HPDE6-E6E7 (cell line): ENCODE measurements at regions not wholly inside any gene's neighbourhood (a gene's known extent, or its start where the extent isn't known, plus 50 kb on each side); places are given as distances from the start of the nearest gene placed in this dataset.
A peak's percentile ranks its signal among the peaks of the same experiment; 100 is the strongest.

Experiments used
- DNase-seq: peaks from one replicate; pipeline ENCODE4 v3.0.0; 2011; ENCODE audit warnings: missing footprints; ENCODE audit errors: extremely low spot score

DNA sequence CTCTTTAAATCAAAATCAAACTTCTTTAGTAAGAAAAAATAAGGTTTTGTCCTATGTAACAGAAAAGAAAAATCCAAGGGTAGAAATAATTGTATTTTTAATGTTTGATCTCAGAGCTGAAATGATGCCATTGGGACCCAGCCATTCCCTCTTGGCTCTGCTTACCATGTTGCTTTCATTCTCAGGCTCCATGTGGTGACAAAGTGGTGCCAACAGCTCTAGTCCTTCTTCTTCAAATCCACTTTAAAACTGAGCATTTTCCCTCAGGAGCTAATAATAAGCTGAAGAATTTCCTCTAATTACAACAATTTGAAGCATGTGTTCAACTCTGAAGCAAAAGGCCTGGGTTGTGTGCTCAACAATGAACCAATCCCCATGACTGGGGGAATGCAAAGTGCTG, 327.9 kb downstream of the EN1 start:
- no peak for DNase-seq

DNA sequence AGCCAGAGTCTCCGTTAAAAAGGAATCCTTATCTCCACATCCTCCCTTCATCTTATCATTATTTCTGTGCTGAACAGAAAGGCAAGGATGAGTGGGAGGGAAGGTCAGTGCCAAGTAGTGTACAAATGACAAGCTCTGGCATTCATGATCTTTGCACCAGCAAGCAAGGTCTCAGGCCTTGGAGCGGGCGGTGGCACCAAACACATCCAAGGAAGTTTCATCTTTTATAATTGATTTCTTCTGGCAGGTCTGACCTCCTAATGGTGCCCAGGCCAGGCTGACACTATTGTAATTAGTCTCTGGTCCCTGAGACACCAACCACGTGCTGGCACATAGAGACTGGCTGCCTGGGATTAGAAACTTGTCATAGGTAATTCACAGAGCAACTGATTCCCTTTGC, 336.6 kb downstream of the EN1 start:
- no peak for DNase-seq

DNA sequence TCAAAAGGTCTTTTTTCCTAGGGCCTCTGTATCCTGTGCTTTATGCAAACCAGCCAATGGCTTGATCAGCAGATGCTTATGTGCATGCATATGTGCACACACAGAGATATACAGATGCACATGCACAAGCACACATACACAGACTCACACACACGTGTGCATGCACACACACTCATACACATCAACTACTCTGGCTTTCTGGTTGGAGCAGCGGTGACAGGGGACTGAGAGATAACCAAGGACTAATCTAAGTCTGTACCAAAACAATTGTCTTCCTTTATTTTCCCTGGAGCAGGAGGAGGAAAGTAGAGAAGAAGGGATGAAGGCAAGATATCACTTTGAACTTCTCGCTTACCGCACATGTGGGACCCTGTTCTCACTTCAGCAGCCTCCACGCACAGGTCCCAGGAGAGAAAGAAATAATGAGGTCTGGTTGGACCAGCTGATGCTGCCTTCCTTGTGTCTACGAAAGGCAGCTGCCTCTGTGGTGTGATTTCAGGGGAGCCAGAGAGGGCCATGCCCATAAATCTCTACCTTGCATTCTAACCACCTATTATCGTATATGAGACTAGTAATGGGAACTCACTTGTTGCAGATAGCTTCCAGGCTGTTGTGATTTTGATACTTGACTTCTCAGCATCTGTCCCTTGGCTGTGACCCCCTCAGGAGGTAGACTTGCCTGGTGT, 338.0 kb downstream of the EN1 start:
- DNase-seq = no peak

DNA sequence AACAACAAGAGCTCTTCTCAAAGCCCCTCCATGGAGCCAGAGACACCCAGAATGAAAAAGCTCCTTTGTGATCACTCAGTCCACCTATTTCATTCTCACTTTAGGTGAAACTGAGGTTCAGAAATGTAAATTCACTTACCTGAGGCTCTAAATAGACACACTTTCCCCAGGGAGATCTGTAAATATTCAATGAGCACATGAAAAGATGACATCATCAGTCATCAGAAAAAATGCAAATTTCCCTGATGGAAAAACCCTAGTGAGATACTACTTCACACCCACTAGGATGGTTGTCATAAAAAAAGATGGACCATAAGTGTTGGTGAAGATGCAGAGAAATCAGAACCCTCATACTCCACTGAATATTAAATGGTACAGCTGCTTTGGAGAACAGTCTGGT, 339.2 kb downstream of the EN1 start:
- no peak for DNase-seq

DNA sequence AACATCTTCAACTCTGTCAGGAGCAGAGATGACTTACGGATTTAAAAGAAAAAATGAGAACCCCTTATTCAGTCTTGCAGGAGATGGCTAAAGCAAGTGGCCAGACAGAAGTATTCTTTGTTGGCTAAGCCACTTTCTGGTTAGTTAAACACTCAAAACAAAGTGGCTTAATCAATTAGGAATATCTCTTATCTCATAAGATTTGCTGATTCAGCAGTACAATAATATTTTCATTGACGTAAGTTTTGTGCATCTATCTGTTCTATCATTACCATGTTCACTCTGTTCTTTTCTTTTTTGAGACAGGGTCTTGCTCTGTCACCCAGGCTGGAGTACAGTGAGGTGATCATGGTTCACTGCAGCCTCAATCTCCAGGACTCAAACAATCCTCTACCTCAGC, 342.0 kb downstream of the EN1 start:
- DNase-seq = no peak

DNA sequence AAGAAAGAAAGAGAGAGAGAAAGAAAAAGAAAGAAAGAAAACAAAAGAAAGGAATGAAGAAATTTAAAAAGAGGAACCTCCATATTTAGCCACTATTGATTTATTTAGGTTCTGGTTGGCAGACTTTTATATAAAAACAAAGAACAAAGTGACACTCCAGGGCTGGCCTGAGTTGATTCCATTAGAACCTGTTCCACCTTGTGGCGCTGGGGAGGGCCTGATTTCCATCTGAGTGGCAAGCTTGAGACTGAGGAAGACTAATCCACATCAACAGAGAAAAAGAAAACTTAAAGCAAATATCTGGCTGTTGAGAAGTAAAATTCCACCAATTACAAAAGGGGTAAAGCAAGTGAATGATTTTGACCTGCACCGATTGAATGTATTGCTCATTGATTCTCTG, 345.3 kb downstream of the EN1 start:
- no peak for DNase-seq

DNA sequence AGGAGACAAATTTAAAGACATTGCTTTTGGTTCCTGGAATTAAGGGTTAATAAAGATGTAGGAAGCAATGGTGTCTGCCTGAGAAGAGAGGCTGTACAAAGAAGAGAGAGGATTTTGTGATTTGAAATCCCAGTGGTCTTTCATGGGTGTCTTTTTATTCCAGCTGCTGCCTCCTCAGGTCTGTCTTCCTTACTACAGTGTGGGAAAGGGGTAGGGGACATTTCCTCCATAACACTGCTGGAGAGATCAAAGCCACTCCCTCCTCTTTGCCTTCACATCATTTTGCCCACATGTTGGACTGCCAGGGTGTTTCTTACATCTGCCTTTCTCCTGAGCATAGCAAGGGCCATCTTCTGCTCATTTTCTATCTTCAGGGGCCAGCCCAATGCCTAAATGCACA, 348.5 kb downstream of the EN1 start:
- DNase-seq = no peak

DNA sequence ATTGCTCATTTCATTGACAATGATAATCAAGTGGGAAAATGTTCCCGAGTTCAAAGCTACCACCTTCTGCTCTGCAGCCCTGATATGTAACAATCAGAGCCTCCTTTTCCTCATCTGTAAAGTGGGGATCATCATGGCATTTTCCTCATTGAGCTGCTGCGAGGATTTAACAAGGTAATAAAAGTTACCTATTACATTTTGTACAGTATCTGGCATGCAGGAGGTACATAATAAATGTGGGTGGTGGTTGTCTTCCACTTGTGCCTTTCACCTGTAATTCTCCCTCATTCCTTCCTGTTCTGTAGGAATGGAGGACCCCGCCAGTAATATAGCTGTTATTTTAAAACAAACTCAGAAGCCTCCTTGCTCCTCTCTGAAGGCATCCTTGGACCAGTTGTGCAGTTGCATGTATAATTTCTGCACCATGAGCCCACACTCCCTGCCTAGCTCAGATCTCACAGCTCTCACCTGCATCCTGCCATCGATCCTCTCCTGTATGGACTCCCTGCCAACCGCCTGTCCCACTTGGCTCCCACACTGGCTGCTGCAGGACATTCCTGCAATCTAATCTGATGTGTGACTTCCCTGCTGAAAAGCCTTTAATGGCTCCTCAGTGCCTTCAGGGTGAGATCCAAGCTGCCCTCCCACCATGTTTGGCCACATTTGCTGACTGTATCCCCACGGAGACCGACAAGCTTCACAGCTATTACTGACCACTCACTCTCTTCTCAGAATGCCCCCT, 350.4 kb downstream of the EN1 start:
- DNase-seq = no peak

DNA sequence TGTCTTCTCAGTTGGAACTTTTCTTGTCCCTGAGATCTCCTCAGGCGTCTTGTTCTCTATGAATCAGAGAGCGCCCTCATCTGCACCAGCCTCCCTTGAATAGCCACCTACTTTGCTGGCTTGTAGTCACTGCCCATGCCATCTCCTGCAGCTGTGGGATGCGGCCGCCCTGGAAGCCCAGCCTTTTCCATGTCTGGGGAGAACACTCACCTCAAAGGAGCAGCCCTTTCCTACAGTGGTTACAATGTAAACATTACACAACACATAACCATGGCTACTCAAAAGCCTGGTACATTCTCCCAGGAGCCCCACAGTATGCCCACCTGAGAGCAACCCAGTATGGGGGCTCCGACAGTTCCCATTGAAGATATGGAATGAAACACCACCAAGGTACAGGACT, 351.0 kb downstream of the EN1 start:
- no peak for DNase-seq

DNA sequence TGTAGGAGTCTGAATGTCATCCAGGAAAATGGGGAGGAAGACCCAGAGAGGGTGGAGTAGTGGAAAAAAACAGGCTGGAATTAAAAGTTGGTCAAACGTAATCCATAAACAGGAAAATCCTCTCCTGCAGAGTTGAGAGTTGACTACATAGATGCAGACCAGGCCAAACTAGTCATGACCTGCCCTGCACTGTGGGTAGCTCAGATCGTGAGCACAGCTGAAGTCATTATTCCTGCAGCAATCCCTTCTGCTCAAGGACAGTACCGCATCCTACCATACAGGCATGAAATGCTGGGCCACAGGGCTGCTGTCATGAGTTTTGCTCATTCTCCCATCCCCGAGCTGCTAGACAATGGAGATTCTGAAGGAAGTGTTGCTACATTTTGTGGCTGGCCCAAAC, 352.2 kb downstream of the EN1 start:
- DNase-seq = peak; percentile 29

DNA sequence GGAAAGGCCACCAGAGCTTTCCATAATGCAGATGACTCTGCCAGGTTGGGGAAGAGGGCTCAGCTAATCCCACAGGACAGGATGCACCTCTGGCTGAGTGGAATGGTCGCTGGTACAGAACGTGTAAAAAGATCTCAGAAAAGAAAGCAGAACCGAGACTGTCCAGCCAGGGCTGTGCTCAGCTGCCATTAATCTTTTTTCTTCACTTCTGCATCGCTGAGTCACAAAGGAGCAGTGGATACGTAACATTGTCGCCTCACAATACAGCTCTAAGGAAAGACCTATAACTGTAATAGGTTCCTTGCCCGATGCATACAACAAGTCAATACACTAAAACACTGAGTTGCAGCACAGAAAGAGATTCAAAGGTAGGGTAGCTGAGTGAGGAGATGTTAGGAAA, 354.2 kb downstream of the EN1 start:
- no peak for DNase-seq

DNA sequence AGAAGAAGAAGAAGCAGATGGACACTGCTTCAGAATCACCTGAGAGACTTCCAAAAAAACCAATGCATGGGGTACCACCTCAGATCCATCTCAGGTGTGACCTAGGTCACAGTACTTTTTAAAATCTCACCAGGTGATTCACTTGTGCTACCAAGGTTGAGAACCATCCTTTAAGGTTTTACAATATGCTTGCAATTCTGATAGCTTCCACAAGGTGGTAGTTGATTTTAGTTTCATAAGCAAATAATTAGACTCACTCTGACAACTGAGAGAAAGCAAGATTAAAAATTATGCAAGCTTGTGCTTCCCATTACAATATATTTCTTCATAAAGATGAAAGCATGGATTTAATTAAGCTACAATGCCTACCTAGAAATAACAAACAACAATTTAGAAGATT, 355.1 kb downstream of the EN1 start:
- no peak for DNase-seq

DNA sequence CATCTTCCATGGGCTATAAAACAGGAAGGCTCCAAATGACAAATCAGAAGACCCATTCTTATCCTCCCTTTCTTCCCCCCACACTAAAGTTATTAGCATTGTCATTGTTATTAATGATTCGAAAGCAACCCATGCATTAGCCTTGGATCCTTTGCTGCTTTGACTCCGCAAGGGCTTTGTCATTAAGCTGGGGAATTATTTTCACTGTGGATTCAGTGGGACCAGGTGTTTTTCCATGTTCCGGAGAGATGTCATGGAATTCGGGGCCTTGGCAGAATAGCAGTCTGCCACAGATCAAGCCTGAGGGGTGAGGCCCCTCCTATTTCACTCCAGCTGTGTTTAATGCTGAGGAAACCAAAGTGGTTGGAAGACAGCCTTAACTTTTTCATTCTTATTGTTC, 357.1 kb downstream of the EN1 start:
- no peak for DNase-seq

DNA sequence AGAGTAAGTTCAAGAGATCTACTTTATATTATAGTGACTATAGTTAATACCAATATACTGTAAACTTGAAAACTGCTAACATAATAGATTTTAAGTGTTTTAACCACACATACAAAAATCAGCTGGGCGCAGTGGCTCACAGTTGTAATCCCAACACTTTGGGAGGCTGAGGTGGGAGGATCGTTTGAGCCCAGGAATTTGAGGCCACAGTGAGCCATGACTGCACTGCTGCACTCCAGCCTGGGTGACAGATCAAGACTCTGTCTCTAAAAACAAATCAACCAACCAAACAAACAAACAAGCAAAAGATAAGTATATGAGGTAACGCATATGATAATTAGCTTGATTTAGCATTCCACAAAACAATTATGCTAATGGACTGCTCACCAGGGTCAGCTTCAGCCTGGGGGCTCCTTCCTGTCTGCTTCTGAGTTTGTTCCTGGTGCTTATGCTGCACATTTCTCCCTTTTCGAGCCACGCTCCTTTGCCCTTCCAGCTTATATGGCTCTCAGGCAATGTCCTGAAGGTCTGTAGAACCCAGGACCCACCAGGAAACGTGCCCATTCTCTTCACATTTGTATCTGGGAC, 357.6 kb downstream of the EN1 start:
- DNase-seq = no peak

DNA sequence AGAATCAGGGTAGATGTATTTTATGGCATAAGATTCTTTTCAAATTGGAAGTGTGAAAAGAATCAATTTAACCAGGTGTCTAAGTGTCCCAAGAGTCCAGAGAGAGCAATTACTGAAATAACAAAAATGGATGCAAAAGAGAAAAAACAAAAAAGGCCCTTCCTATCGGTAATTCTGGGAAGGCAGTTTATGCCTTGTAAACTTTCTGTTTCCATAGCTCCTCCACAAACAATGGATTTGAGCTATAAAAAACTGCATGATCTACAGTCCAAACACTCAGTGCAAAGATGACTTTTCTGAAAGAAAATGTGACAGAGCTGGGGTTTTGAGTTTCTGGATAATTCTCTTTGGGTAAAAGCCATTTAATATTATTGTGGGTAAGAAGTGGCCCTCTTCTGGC, 366.1 kb downstream of the EN1 start:
- no peak for DNase-seq

DNA sequence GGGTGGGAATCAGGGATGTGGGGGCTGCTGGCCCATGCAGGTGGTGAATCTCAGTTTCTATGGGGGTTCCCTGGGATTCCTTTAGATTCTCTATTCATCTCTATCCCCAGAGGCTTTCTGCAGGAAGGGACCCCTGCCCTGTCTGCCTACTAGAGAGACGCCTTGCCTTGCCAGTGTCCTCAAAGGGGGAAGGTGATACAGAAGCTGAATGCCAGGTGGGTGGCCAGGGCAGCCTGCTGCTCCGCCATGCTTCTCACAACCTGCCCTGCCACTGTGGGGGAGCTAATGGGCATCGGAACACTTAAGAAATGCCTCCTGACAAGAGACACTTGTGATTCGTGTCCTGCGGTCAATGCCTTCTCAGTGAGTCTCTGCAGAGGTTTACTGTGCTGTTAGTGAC, 368.4 kb downstream of the EN1 start:
- DNase-seq = no peak

DNA sequence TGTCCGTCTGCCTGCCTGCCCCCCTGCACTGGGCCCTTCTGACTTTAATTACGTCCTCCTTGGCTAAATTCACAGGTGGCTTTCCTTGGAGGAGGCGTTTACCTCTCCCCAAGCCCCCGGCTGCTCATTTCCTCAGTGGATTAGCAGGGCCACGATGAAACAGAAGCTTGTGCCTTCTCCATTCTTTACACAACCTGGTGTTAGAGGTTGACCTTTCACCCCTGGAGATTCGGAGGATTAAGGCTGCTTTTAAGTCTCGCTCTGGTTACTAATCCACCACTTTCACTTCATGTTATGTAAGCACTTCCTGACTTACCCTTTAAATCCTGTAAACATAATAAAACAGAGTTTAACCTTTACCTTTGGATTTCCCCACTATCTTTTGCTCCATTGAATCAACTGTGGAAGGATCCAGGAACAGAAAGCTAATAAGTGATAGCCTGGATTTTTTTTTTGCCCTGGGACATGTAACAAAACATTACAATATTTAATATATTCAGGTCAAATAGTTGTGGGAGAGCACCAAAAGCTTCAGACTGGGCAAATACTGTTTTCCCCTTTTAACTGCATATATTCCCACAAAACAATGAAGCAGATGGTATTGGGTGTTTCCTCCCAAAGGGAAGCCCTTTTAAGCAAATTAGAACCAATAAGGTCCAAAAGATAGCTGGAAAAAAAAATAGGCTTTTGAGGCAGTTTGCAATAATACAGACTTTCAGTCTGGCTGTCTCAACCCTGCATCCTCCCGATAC, 370.2 kb downstream of the EN1 start:
- no peak for DNase-seq

DNA sequence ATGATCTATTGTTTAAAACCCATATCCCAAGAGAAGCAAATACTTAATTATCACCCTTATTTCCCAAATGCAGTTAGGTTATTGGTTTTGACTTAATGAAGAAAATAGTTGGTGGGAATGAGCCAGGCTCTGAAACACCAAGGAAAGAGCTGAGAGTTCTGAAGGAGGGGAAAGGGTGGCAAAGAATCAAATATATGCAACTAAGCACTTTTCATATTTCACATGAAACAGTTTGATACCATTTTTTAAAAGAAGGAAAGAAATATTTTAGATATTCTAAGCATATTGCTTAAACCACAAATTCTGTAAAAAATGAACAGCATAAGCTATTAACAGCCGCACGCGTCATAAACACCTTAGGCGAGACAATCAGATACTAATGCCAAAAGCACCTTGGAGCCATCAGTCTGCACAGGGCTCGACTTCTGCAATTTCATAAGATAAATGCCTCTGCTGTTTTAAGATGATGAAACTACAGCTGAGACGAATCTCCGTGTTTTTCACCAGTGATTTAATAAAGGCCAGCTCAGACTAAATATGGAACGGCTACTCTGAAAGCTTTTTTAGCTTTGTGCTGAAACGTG, 371.7 kb downstream of the EN1 start:
- no peak for DNase-seq

DNA sequence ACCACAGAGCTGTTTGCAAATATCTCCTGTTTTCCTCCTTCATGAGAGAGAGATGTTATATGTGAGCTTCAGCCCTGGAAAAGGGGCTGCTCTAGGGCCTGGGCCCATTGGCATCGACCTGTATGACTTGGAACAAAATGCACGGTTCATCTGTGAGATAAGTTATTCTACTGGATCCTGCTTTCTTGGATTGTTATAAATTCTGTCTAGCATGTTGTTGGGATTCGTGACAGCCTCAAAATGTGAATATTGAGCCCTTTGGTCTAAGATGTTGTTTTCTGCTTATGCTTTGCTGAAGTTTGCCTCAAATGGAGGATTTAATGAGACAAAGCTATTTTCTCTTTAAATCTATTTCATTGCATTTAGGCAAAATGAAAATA, 372.9 kb downstream of the EN1 start:
- no peak for DNase-seq

DNA sequence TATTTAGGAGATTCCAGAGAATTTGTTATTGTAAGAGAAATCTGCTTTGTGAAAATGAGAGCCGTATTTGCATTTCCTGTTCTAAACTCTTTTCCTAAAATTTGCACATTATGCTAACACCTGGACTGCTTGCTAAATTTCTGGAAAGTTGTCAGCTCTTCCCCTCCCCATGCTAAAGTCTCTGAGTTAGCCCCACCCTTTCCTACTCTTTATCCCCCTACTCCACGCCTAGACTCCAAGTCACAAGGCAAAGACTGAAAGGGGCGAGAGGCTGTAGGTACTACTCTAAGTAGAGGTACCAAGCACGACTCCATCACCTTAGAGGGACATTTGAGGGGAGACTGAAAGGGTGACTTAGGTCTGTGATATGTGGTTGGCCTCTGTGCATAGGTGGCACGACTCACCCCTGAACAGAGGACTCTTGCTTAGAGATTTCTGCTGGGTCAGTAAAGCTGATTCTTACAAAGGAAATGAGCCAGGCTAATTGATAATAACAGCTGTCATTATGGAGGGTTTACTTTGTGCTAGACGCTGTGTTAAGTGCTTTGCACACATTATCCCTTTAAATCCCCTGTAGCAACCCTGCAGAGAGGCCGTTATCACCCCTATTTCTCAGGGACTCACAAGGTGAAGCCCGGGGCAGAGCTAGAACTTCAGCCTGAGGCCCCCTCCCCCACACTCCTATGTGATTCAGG, 373.5 kb downstream of the EN1 start:
- no peak for DNase-seq

DNA sequence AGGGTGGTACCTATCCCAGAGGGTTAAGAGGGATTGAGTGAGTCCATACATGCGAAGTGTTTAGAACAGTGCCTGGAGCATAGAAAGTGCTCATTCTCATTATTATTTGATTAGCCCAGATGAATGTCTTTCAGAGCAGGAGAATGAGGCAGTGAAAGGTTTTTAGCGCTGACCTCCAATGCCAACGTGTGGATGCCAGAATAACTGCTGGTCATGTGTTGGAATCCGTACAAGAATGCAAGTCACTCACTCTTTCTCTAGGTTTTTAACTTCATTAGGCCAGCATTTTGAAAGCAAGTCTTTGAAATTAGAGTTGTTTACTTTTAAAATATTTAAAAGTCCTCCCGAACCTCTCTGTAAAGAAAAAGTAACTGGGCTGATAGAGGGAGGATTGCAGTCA, 374.2 kb downstream of the EN1 start:
- DNase-seq = no peak

DNA sequence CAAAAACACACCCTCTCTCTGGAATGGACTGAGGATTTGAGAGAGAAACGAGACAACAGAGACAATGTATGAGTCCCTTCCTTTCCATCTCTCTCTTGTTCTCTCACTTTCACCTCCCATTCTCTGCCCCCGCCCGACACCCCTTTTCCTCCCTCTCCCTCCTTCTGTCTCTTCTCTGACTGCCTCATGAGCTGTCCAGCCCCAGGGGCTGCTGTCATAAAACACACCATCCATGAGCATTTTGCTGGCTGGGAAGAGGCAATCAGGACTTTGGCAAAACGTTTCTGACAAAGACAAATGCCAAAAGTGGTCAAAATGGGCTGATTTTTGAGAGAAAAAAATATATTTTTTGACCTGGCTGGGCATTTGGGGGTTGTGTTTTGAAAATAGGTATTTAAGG, 377.2 kb downstream of the EN1 start:
- no peak for DNase-seq
